GM12872 (cell line): ENCODE measurements at regions not wholly inside any gene's neighbourhood (a gene's known extent, or its start where the extent isn't known, plus 50 kb on each side); places are given as distances from the start of the nearest gene placed in this dataset.

Experiments
- CTCF ChIP-seq: IDR thresholded peaks from 3 replicates; pipeline ENCODE4 v1.5.1; 2011; ENCODE audit warnings: low read depth, mild to moderate bottlenecking, low read length, moderate library complexity; ENCODE audit not compliant: insufficient read depth

- TF ChIP-seq CTCF = no peak
Observed at GRCh38 chr2:103529798-103530502, 768.1 kb downstream of the TMEM182 start.

- no peak for TF ChIP-seq CTCF
Observed at GRCh38 chr2:103552775-103553174, 790.9 kb downstream of the TMEM182 start.

- TF ChIP-seq CTCF = no peak
Observed at GRCh38 chr2:103594823-103595222, 833.0 kb downstream of the TMEM182 start.

GRCh38 chr2:103605071-103605780, 843.4 kb downstream of the TMEM182 start:
- no peak for TF ChIP-seq CTCF

GRCh38 chr2:103615611-103616105, 853.8 kb downstream of the TMEM182 start:
- TF ChIP-seq CTCF = no peak

GRCh38 chr2:103616891-103617290, 855.1 kb downstream of the TMEM182 start:
- TF ChIP-seq CTCF = no peak

- no peak for TF ChIP-seq CTCF
Observed at GRCh38 chr2:103618112-103618511, 856.3 kb downstream of the TMEM182 start.
